Panc1 (cell line): ENCODE measurements at regions not wholly inside any gene's neighbourhood (a gene's known extent, or its start where the extent isn't known, plus 50 kb on each side); places are given as distances from the start of the nearest gene placed in this dataset.

Source experiments
- CTCF ChIP-seq: fragments of 450-650 bp; IDR thresholded peaks from 2 replicates; pipeline ENCODE4 v1.5.1; 2017; ENCODE audit warnings: mild to moderate bottlenecking
- POLR2AphosphoS5 ChIP-seq: IDR thresholded peaks from 2 replicates; pipeline ENCODE4 v1.6.1; 2012; ENCODE audit warnings: mild to moderate bottlenecking, low read depth, low read length, moderate library complexity
- REST ChIP-seq, 2 experiments: IDR thresholded peaks; 2 replicates each; pipeline ENCODE4 v1.6.1; 2011 to 2012; ENCODE audit warnings: low read depth in 2 of 2, control low read depth in 1 of 2, low read length in 1 of 2, mild to moderate bottlenecking in 1 of 2, moderate library complexity in 1 of 2; ENCODE audit not compliant: insufficient read depth in 1 of 2
- SIN3A ChIP-seq: IDR thresholded peaks from 2 replicates; pipeline ENCODE4 v1.6.1; 2012; ENCODE audit warnings: low read depth, mild to moderate bottlenecking, low read length, moderate library complexity, borderline replicate concordance; ENCODE audit not compliant: insufficient read depth

- TF ChIP-seq CTCF, result no peak
- TF ChIP-seq POLR2AphosphoS5, result no peak
- no peak for TF ChIP-seq REST (IDR thresholded peaks at IDR 0.05; ENCODE audit: insufficient read depth in 1 of 2, low read depth in 2 of 2, low read length in 1 of 2)
- TF ChIP-seq SIN3A, result no peak
Measured at GRCh38 chr9:78150312-78150982, 85.4 kb upstream of the CEP78 start.
